GM12891 (cell line): ENCODE measurements at regions not wholly inside any gene's neighbourhood (a gene's known extent, or its start where the extent isn't known, plus 50 kb on each side); places are given as distances from the start of the nearest gene placed in this dataset.

Experiments
- DNase-seq: peaks from one replicate; pipeline ENCODE4 v3.0.0; 2011; ENCODE audit warnings: low spot score; ENCODE audit not compliant: insufficient read length
- FAIRE-seq: peaks from 2 replicates; lab custom pipeline; 2011; peaks lifted over from hg19 to GRCh38; lab: Jason Lieb, UNC
- PAX5 ChIP-seq: IDR thresholded peaks from 2 replicates; pipeline ENCODE4 v1.6.1; 2011; ENCODE audit warnings: low read length, moderate library complexity, mild to moderate bottlenecking; ENCODE audit not compliant: insufficient read depth, severe bottlenecking
- POLR2A ChIP-seq: IDR thresholded peaks from 2 replicates; pipeline ENCODE4 v1.6.1; 2011; ENCODE audit warnings: low read depth, low read length, control low read depth
- POLR2AphosphoS5 ChIP-seq: IDR thresholded peaks from 2 replicates; pipeline ENCODE4 v1.6.1; 2011; ENCODE audit warnings: low read depth, low read length, control low read depth
- POU2F2 ChIP-seq: IDR thresholded peaks from 2 replicates; pipeline ENCODE4 v1.6.1; 2011; ENCODE audit warnings: low read depth, mild to moderate bottlenecking, control low read depth, low read length, moderate library complexity
- SPI1 ChIP-seq: IDR thresholded peaks from 2 replicates; pipeline ENCODE4 v1.6.1; 2011; ENCODE audit warnings: low read depth, low read length, control low read depth
- TAF1 ChIP-seq: IDR thresholded peaks from 2 replicates; pipeline ENCODE4 v1.6.1; 2011; ENCODE audit warnings: low read depth, low read length, control low read depth

- DNase-seq = no peak
- no peak for TF ChIP-seq SPI1
- no peak for TF ChIP-seq TAF1
- no peak for TF ChIP-seq POLR2AphosphoS5
- TF ChIP-seq POLR2A = no peak
- no peak for TF ChIP-seq PAX5
- TF ChIP-seq POU2F2 = no peak
- FAIRE-seq = no peak
Observed at GRCh38 chr6:147784371-147784770, 275.9 kb downstream of the SAMD5 start.

- DNase-seq = no peak
- TF ChIP-seq TAF1 (no peak), PAX5 (no peak), SPI1 (no peak), POLR2A (no peak), POLR2AphosphoS5 (no peak), POU2F2 (no peak)
- FAIRE-seq = no peak
Observed at GRCh38 chr6:147787417-147787816, 278.9 kb downstream of the SAMD5 start.

GRCh38 chr6:147789430-147789947 is 281.0 kb downstream of the SAMD5 start:
- TF ChIP-seq POU2F2 = no peak
- no peak for TF ChIP-seq SPI1
- no peak for TF ChIP-seq TAF1
- no peak for TF ChIP-seq POLR2AphosphoS5
- TF ChIP-seq POLR2A = no peak
- TF ChIP-seq PAX5 = no peak
- DNase-seq (no peak), FAIRE-seq (no peak)

GRCh38 chr6:147793871-147794643 is 285.6 kb downstream of the SAMD5 start:
- no peak for DNase-seq
- TF ChIP-seq TAF1 (no peak), POLR2AphosphoS5 (no peak), POLR2A (no peak), POU2F2 (no peak), PAX5 (no peak), SPI1 (no peak)
- FAIRE-seq = no peak

GRCh38 chr6:147802459-147802858 is 294.0 kb downstream of the SAMD5 start:
- no peak for TF ChIP-seq POLR2A
- no peak for TF ChIP-seq POLR2AphosphoS5
- TF ChIP-seq SPI1 = no peak
- no peak for TF ChIP-seq POU2F2
- no peak for TF ChIP-seq TAF1
- no peak for TF ChIP-seq PAX5
- DNase-seq (no peak), FAIRE-seq (no peak)

- no peak for TF ChIP-seq TAF1
- TF ChIP-seq PAX5 = no peak
- TF ChIP-seq POU2F2 = no peak
- no peak for TF ChIP-seq POLR2AphosphoS5
- no peak for TF ChIP-seq SPI1
- FAIRE-seq (no peak), DNase-seq (no peak)
Observed at GRCh38 chr6:147805155-147805554, 296.7 kb downstream of the SAMD5 start.

GRCh38 chr6:147806697-147807096 is 298.2 kb downstream of the SAMD5 start:
- DNase-seq = no peak

GRCh38 chr6:147808640-147809039 is 300.1 kb downstream of the SAMD5 start:
- FAIRE-seq (no peak), DNase-seq (no peak)
- TF ChIP-seq POLR2AphosphoS5 (no peak), SPI1 (no peak), TAF1 (no peak), POU2F2 (no peak)

More at GRCh38 chr6:147806697-147807096, 298.2 kb downstream of the SAMD5 start:
- TF ChIP-seq POLR2AphosphoS5 (no peak), SPI1 (no peak), TAF1 (no peak)
- FAIRE-seq = no peak

GRCh38 chr6:147811913-147812629 is 303.6 kb downstream of the SAMD5 start:
- FAIRE-seq = no peak
- TF ChIP-seq SPI1 = no peak
- TF ChIP-seq PAX5 = no peak
- no peak for TF ChIP-seq POLR2A
- no peak for TF ChIP-seq POLR2AphosphoS5
- no peak for TF ChIP-seq POU2F2
- no peak for TF ChIP-seq TAF1
- DNase-seq = no peak
